ENCODE measurements at regions not wholly inside any gene's neighbourhood (a gene's known extent, or its start where the extent isn't known, plus 50 kb on each side); places are given as distances from the start of the nearest gene placed in this dataset.

DNA sequence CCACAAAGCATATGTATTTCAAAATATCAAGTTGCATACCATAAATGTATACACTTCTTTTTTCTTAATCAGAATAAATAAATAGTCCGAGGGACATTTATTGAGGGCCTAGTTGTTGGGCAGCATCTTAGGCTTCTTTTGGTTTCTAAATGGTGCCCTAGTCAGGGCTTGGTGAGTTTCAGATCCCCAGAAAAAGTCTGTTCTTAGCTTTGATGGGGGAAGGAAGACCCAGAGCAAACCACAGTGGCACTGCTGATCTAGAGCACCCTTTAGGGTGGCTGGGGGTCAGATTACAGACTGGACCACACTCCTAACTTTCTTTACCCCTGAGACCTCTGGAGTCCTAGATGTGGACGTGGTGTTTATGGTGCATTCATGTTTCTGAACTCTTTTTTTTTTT lies 97.8 kb downstream of the C9orf152 start:
- 66 to 72% methylated on average over 2 of the region's 2 CpGs for WGBS, 2 donors
- Histone ChIP-seq H3K27me3 (ENCODE audit: control insufficient read depth in 3 of 3, insufficient read depth in 3 of 3, low read length in 2 of 3) (no peaks in the 10 kb centered on the region), H3K36me3 (ENCODE audit: control insufficient read depth in 4 of 4, insufficient read depth in 4 of 4, low read length in 4 of 4) (peaks cover 0 to 2% (median 0%) of the 10 kb centered on the region in 4 donors), H3K4me3 (no peak overlapping the region), H3K4me1 (ENCODE audit: control insufficient read depth in 5 of 5, insufficient read depth in 5 of 5, low read length in 5 of 5) (peaks cover 0 to 24% (median 13%) of the 10 kb centered on the region in 5 donors), H3K27ac (ENCODE audit: low read depth in 1 of 2, low read length in 1 of 2) (no peak overlapping the region), H3K9me3 (ENCODE audit: control insufficient read depth in 4 of 4, insufficient read depth in 3 of 4, low read length in 3 of 4) (no peaks in the 10 kb centered on the region), H3K9ac (ENCODE audit: insufficient read depth in 1 of 2, low read length in 2 of 2) (no peak overlapping the region)
- TF ChIP-seq, protein P1, sequence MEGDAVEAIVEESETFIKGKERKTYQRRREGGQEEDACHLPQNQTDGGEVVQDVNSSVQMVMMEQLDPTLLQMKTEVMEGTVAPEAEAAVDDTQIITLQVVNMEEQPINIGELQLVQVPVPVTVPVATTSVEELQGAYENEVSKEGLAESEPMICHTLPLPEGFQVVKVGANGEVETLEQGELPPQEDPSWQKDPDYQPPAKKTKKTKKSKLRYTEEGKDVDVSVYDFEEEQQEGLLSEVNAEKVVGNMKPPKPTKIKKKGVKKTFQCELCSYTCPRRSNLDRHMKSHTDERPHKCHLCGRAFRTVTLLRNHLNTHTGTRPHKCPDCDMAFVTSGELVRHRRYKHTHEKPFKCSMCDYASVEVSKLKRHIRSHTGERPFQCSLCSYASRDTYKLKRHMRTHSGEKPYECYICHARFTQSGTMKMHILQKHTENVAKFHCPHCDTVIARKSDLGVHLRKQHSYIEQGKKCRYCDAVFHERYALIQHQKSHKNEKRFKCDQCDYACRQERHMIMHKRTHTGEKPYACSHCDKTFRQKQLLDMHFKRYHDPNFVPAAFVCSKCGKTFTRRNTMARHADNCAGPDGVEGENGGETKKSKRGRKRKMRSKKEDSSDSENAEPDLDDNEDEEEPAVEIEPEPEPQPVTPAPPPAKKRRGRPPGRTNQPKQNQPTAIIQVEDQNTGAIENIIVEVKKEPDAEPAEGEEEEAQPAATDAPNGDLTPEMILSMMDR (IDR thresholded peaks at IDR 0.05; ENCODE audit: control extremely low read depth, extremely low read depth): no peak
- DNase-seq (no peak), ATAC-seq (ENCODE audit: insufficient read depth, low FRiP score) (no peak)

DNA sequence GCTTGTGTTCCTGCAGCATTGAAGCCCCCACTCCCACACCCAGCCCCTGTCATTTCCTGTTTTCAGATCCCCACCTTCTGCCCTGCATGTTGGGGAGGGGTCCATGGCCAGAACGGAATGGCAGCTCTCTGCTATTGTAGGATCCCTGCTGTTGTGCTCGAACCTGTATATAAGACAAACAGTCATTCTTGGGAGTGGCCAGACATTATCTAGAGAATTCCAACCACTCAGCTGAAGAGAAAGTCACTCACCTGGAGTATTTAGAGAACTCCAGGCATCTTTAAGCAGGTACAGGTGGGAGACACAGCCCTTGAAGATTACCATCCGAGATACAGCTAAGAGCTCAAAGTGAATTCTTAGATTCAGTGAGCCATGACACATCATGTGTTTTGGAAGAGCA lies 96.1 kb downstream of the C9orf152 start:
- 54 to 70% methylated on average over 3 of the region's 3 CpGs for WGBS, 2 donors
- Histone ChIP-seq H3K4me3 (no peak overlapping the region), H3K27ac (ENCODE audit: low read depth in 1 of 2, low read length in 1 of 2) (no peak overlapping the region), H3K36me3 (ENCODE audit: control insufficient read depth in 4 of 4, insufficient read depth in 4 of 4, low read length in 4 of 4) (peaks cover 0 to 2% (median 0%) of the 10 kb centered on the region in 4 donors), H3K27me3 (ENCODE audit: control insufficient read depth in 3 of 3, insufficient read depth in 3 of 3, low read length in 2 of 3) (no peaks in the 10 kb centered on the region), H3K9ac (ENCODE audit: insufficient read depth in 1 of 2, low read length in 2 of 2) (no peak overlapping the region), H3K4me1 (ENCODE audit: control insufficient read depth in 5 of 5, insufficient read depth in 5 of 5, low read length in 5 of 5) (peaks cover 7 to 35% (median 20%) of the 10 kb centered on the region in 5 donors), H3K9me3 (ENCODE audit: control insufficient read depth in 4 of 4, insufficient read depth in 3 of 4, low read length in 3 of 4) (no peaks in the 10 kb centered on the region)
- ATAC-seq (ENCODE audit: insufficient read depth, low FRiP score) (no peak), DNase-seq (no peak)
- TF ChIP-seq, protein P1 (IDR thresholded peaks at IDR 0.05; ENCODE audit: control extremely low read depth, extremely low read depth): no peak

DNA sequence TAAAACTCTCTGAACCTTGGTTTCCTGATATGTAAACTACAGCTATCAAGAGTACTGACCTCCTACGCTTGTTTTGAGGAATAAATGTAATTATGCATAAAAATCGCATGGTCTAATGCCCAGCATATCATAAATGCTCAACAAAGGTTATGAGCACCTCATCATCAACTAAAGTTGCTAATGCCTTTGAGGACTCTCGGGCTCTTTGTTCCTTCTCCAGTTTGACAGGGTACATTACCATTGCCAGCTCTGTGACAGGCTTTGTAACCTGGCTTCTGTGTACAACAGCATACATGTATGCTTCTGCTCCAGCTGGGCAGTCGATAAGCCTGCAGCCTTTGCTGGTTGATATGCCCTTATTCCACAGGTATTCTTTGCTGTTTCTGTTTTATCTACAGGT lies 95.2 kb downstream of the C9orf152 start:
- ATAC-seq (ENCODE audit: insufficient read depth, low FRiP score): no peak
- TF ChIP-seq, protein P1 (IDR thresholded peaks at IDR 0.05; ENCODE audit: control extremely low read depth, extremely low read depth): no peak
- 89 to 93% methylated on average over 4 of the region's 4 CpGs for WGBS, 2 donors

More for the DNA sequence above, 95.2 kb downstream of the C9orf152 start:
- Histone ChIP-seq H3K9ac (ENCODE audit: insufficient read depth in 1 of 2, low read length in 2 of 2) (no peak overlapping the region), H3K9me3 (ENCODE audit: control insufficient read depth in 4 of 4, insufficient read depth in 3 of 4, low read length in 3 of 4) (no peaks in the 10 kb centered on the region), H3K4me1 (ENCODE audit: control insufficient read depth in 5 of 5, insufficient read depth in 5 of 5, low read length in 5 of 5) (peaks cover 7 to 40% (median 20%) of the 10 kb centered on the region in 5 donors), H3K4me3 (no peak overlapping the region), H3K27me3 (ENCODE audit: control insufficient read depth in 3 of 3, insufficient read depth in 3 of 3, low read length in 2 of 3) (no peaks in the 10 kb centered on the region), H3K27ac (ENCODE audit: low read depth in 1 of 2, low read length in 1 of 2) (no peak overlapping the region), H3K36me3 (ENCODE audit: control insufficient read depth in 4 of 4, insufficient read depth in 4 of 4, low read length in 4 of 4) (peaks cover 0 to 2% (median 0%) of the 10 kb centered on the region in 4 donors)
- DNase-seq: no peak

Data from lung (tissue), 11 donors.